Activated B cell treated with CpG ODN at 0.5 μM for 24 hours (primary cell): ENCODE measurements at regions not wholly inside any gene's neighbourhood (a gene's known extent, or its start where the extent isn't known, plus 50 kb on each side); places are given as distances from the start of the nearest gene placed in this dataset.

Experiments
- ATAC-seq: fragments of 200-7000 bp; cut with Tn5 transposase; one replicate; pipeline ENCODE4 v1.10.0; 2021; ENCODE audit warnings: low read depth, mild to moderate bottlenecking, moderate library complexity
- CTCF ChIA-PET: fragments of 350-600 bp; sonication (Branson Sonifier 250); formaldehyde crosslinking; loops from one replicate; lab custom pipeline; 2021; ENCODE audit warnings: antibody characterized with exemption; lab: Charles Lee
- POLR2A ChIA-PET: fragments of 350-600 bp; sonication (Branson Sonifier 250); formaldehyde crosslinking; loops from one replicate; lab custom pipeline; 2021; ENCODE audit warnings: antibody characterized with exemption; lab: Charles Lee
- DNase-seq: peaks from one replicate; pipeline ENCODE4 v3.0.0; 2022
- H3K27ac Mint-ChIP-seq: one replicate; pipeline ENCODE4 v1.8.0; 2020; ENCODE audit warnings: mixed read lengths
- H3K27me3 Mint-ChIP-seq: one replicate; pipeline ENCODE4 v1.8.0; 2021; ENCODE audit warnings: mixed read lengths
- H3K36me3 Mint-ChIP-seq: one replicate; pipeline ENCODE4 v1.8.0; 2021; ENCODE audit warnings: low read depth, mixed read lengths
- H3K4me1 Mint-ChIP-seq: one replicate; pipeline ENCODE4 v1.8.0; 2021; ENCODE audit warnings: mixed read lengths
- H3K4me3 Mint-ChIP-seq: one replicate; pipeline ENCODE4 v1.8.0; 2020; ENCODE audit warnings: mild to moderate bottlenecking, mixed read lengths
- H3K9me3 Mint-ChIP-seq: one replicate; pipeline ENCODE4 v1.8.0; 2020; ENCODE audit warnings: mixed read lengths
- CTCF ChIP-seq: fragments of 200-600 bp; IDR thresholded peaks from one replicate; pipeline ENCODE4 v1.8.0; 2022; ENCODE audit warnings: antibody characterized with exemption, mild to moderate bottlenecking
- intact Hi-C: fragments of 100-400 bp; cut with micrococcal nuclease; formaldehyde crosslinking; loops from one replicate; pipeline ENCODE4 v1.15.1; 2024

DNA sequence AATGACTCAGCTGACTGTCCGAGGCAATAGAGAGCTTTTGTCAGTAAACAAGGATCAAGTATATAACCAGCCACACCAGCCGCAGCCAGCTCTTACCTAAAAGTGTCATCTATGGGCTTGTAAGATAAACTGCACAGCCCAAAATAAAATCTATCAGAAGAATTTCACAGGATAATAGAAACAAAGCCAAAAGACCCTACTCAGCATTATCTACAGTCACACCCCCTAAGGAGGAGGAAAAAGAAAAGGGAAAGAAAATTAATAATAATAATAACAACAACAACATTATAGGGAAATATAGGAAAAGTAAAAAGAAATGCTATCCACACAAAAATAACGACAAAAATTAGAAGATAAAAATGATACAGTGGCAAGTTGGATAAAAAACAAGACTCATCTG, 1883.8 kb downstream of the OLFM4 start:
- Mint-ChIP-seq H3K36me3 (no peaks in the 10 kb centered on the region), H3K27me3 (no peaks in the 10 kb centered on the region), H3K4me3 (no peak overlapping the region), H3K9me3 (peaks cover 9% of the 10 kb centered on the region), H3K27ac (no peak overlapping the region), H3K4me1 (no peaks in the 10 kb centered on the region)
- CTCF ChIA-PET, result no interaction called here
- intact Hi-C loops, result no loop called here
- no peak for TF ChIP-seq CTCF
- ATAC-seq, result no peak
- DNase-seq, result no peak
- POLR2A ChIA-PET, result no interaction called here

DNA sequence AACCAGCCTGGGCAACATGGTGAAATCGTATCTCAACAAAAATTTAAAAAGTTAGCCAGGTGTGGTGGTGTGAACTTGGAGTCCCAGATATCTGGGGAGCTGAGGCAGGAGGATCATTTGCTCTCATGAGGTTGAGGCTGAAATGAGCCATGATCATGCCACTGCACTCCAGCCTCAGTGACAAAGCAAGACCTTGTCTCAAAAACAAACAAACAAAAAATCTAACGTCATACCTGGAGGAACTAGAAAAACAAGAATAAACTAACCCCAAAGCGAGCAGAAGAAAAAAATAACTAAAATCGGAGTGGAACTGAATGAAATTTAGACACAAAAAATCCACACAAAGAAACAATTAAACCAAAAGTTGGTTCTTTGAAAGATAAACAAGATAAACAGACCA, 1885.1 kb downstream of the OLFM4 start:
- intact Hi-C loops, result no loop called here
- Mint-ChIP-seq H3K27me3 (no peaks in the 10 kb centered on the region), H3K9me3 (peaks cover 9% of the 10 kb centered on the region), H3K4me3 (no peak overlapping the region), H3K36me3 (no peaks in the 10 kb centered on the region), H3K4me1 (no peaks in the 10 kb centered on the region), H3K27ac (no peak overlapping the region)
- DNase-seq (no peak), ATAC-seq (no peak)
- no peak for TF ChIP-seq CTCF
- ChIA-PET POLR2A (no interaction called here), CTCF (no interaction called here)

GRCh38 chr13:54927538-54927937, 1898.9 kb downstream of the OLFM4 start:
- no peak for TF ChIP-seq CTCF
- DNase-seq, result no peak
- Mint-ChIP-seq H3K4me1 (no peaks in the 10 kb centered on the region), H3K27ac (no peak overlapping the region), H3K27me3 (no peaks in the 10 kb centered on the region), H3K9me3 (peaks cover 7% of the 10 kb centered on the region), H3K36me3 (no peaks in the 10 kb centered on the region), H3K4me3 (no peak overlapping the region)
- CTCF ChIA-PET, result no interaction called here
- POLR2A ChIA-PET, result no interaction called here
- intact Hi-C loops, result no loop called here
- ATAC-seq, result no peak

DNA sequence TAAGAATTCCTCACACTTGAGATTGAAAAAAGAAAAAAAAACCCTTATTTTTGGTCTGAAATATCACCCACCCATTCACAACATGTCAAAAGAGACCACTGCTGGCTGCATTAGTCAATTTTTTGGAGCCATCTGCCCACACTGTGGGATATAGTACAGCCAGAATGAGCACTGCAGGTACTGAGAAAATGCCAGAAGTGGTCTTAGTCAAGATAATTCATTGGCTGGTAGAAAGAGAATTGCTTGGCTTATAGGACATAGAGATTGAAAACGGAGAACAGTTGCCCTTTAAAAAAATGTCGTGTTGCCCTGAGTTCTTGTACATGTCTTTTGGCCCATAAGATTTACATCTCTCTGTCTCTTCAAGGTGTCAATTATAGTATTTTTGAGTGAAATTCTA, 1899.5 kb downstream of the OLFM4 start:
- CTCF ChIA-PET, result no interaction called here
- ATAC-seq, result no peak

DNA sequence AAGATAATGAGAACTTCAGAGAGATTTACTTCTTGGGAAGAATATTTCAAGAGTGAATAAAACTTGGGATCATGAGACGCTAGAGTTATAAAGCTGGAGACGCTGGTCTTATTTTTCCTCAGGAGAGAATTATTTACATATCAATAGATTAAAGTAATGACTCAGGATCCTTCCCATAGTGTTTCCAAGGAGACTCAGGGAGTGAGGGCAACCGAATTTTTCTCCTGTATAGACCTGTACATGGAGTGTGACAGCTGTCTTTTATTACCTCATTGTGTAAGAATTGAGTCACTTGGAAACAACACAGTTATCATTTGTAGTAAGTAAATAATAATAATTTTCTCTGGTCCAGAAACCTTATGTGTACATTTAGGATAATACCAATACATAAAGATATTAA, 1905.5 kb downstream of the OLFM4 start:
- CTCF ChIA-PET, result no interaction called here
- Mint-ChIP-seq H3K4me1 (no peaks in the 10 kb centered on the region), H3K27ac (no peak overlapping the region), H3K27me3 (no peaks in the 10 kb centered on the region), H3K4me3 (no peak overlapping the region), H3K36me3 (no peaks in the 10 kb centered on the region), H3K9me3 (peaks cover 6% of the 10 kb centered on the region)
- ATAC-seq (no peak), DNase-seq (no peak)
- POLR2A ChIA-PET, result no interaction called here
- intact Hi-C loops, result no loop called here
- TF ChIP-seq CTCF, result no peak

More for the DNA sequence above, 1899.5 kb downstream of the OLFM4 start:
- Mint-ChIP-seq H3K4me3 (no peak overlapping the region), H3K36me3 (no peaks in the 10 kb centered on the region), H3K27ac (no peak overlapping the region), H3K27me3 (no peaks in the 10 kb centered on the region), H3K4me1 (no peaks in the 10 kb centered on the region), H3K9me3 (peaks cover 7% of the 10 kb centered on the region)
- DNase-seq, result no peak
- POLR2A ChIA-PET, result no interaction called here
- intact Hi-C loops, result no loop called here
- no peak for TF ChIP-seq CTCF
